ENCODE measurements at regions not wholly inside any gene's neighbourhood (a gene's known extent, or its start where the extent isn't known, plus 50 kb on each side); places are given as distances from the start of the nearest gene placed in this dataset.

DNA sequence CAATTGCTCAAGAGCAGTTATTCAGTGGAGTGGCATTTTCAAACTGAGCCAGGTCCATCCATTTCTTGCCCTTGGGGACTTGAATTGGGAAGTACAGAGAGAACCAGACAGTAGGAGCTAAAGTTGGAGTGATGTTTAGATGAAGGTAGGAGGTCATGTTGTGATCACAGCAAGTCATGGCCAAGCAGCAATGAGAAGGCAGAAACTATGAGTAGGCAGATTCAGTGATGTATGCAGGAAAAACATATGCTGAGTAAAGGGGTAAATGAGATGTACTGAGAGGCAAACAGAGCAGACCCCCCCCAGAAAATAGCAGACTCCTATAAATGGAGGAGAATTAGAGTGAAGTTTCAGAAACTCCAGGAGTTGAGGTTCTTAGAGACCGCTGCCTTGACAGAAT, 95.8 kb downstream of the PERP start:
- DNase-seq = no peak

DNA sequence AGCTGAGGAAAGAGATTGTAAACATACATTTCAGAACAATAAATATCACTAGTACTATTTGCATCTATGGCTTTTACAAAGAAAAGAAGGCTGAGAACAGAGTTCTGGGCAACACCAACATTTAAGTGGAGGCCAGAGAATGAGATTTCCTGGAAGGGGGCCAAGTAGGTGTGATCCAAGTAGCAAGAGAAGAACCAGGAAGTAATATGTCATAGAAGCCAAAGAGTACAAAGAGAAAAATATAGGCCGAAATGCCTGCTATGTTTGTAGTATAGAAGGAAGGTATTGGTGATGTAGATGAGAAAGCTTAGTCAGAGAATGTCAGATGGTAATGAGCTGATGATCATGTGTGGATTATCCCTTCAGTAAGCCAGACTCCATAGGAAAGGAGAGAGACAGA, 94.5 kb downstream of the PERP start:
- DNase-seq = no peak

DNA sequence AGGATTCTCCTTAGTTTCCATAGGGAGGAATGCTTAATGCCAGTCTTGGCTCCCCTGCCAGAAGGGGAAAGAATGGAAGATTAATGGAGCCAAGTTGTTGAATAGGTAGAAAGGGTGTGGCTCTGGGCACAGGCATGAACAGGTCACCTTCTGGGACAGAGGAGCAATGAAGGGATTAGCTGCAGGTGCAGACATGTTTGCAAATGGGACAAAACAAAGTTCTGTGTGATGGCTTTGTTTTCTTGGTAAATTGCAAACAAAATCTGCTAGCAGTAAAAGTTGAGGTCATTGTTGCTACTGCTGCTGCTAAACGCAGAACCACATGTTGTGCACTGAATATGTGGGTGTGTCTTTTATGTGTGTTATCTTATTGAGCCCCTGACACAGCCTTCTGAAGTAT, 93.3 kb downstream of the PERP start:
- DNase-seq = no peak

GRCh38 chr6:138017166-138017757, 90.0 kb downstream of the PERP start:
- DNase-seq = no peak

GRCh38 chr6:138018297-138018696, 88.9 kb downstream of the PERP start:
- no peak for DNase-seq

GRCh38 chr6:138025528-138025978, 81.7 kb downstream of the PERP start:
- no peak for DNase-seq

GRCh38 chr6:138026342-138026741, 80.9 kb downstream of the PERP start:
- no peak for DNase-seq

DNA sequence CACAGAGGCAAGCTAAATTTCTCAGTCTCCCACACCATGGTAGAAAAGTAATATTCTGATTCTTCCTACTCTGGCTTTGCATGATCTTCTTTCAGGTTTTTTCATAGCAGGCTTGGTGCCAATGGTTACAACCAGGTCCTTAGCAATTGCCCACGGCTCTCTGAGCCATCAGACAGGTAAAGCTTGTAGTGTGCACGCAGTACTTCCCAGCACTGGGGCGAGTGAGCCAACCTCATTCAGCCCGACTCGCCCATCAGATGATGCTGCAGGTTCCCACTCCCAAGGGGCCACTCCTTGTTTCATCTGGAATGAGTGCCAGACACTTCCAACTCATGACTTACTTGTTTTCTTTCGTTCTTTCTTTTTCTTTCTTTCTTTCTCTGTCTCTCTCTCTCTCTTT, 78.3 kb downstream of the PERP start:
- no peak for DNase-seq

DNA sequence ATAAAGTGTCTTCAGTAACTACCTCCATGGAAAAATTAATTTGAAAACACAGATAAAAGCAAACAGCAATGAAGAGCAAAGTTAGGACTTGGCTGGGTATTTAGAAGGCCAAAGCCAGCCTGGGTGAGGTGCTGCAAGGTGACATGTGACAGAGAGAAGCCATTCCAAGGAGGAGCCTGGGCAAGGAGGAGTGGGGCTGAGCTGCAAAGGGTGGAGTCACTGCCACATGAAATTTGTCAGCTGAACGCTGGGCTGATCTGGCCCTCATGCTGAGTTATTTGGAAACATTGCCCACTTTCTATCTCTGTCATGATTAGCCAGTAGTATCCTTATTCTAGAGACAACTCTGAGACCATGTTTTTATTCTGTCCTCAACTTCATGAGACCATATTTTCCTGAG, 76.3 kb downstream of the PERP start:
- DNase-seq = no peak

DNA sequence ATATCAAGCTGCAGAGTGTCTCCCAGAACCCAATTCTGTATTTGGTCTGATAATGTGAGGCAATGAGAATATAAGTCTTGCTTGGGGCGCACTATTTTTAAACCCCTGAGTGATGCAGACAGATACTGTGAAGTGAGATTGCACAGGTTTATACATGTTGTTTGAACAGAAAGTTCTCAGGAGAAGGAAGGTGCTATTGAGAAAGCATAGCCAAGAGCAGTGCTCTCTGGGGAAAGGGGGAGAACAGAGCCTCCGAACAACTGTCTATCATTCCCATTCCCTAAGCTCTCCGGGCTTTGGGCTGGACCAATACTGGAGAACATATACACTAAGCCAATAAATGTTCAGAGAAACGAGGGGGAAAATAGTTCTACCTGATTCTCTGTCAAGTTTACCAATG, 75.8 kb downstream of the PERP start:
- no peak for DNase-seq

GRCh38 chr6:138031850-138032249, 75.4 kb downstream of the PERP start:
- no peak for DNase-seq

- no peak for DNase-seq
Observed at GRCh38 chr6:138032571-138032970, 74.6 kb downstream of the PERP start.

- DNase-seq = no peak
Observed at GRCh38 chr6:138034229-138034628, 73.0 kb downstream of the PERP start.

DNA sequence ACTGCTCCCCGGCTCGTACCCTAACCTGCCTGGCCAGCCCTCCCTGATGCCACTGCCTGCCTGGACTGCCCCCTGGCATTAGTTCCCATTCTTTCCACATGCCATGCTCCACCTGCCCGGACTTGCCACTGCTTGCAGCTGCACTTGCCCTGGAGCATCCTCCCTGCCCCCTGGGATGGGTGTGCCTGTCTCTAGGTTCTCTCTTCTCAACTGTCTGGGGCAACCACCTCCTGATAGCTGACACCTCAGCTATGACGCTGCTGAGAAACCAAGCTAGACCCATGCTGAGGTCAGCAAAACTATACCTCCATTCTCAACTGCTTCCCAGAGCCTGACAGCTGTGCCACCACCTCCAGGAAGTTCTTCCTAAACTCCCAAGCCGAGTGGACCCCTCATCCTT, 72.1 kb downstream of the PERP start:
- no peak for DNase-seq

GRCh38 chr6:138036111-138036510, 71.1 kb downstream of the PERP start:
- no peak for DNase-seq

DNA sequence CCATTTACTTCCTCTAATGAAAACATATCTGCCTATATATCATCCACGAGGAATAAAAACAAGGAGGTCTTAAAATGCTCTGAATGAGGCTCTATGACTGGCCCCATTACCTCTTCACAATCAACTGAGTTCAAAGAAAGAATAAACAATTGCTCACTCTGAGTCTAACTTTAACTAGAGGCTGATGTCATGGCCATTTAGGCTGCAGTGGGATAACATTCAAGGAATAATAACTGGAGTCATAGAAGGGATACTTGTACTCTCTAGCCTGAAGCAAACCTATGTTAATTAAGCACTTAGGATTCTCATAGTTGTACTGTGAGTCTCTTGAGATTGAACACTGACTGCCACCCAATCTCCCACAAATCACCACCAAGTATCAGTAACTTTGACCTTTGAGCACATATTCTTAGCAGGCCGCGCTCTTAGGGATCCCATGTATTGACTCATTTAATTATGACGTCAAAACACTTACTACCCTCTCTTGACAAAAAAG, 70.2 kb downstream of the PERP start:
- no peak for DNase-seq

DNA sequence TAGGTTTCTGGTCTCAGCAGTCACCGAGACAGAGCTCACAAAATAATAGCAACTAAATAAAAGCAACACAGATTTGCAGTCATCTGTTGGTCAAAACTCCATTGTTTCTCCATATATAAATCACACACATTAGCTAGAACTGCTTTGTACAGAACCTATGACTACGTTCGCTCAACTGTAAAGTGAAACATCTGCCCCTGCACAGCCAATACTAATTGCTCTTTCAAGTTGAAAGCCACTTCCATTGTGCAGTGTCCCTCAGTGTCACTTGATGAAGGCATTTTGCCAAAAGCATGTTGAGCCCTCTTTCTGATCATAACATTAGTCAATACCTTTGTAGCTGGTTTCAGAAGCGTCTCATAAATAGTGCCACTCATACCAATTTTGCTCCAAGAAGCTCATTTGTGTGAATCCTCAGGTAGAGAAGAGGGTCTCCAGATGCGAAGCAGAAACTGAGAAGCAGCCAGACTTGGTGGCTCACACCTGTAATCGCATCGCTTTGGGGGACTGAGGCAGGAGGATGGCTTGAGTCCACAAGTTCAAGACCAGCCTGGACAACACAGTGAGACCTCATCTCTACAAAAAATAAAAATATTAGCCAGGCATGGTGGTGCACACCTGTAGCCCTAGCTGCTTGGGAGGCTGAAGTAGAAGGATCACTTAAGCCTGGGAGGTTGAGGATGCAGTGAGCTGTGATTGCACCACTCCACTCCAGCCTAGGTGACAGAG, 68.9 kb downstream of the PERP start:
- no peak for DNase-seq
